ENCODE measurements at regions not wholly inside any gene's neighbourhood (a gene's known extent, or its start where the extent isn't known, plus 50 kb on each side); places are given as distances from the start of the nearest gene placed in this dataset.
"Not testable (repeated sequence)": the region's sequence is repeated elsewhere in the genome, so short reads cannot be mapped to it uniquely, and the experiment has no call there.

DNA sequence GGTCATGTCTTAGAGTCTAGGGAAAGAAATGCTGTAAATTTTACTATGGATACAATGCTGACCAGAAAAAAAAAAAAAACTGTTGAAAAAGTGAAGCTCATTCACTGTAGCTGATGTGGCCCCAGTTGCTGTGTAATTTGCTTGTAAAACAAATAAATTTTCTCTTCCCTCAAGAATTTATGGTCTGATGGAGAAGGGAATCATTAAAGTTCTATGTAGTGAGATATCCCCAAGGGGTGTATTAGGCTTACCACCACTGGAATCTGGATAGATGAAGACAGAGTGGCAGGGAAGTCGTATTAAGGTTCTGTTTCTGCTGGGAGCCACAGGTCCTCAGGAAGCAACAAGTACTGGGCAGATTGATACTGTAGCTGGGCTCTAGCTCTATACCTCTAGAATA, 860.0 kb downstream of the LTN1 start:
- DNase-seq (ENCODE audit: low read depth in 2 of 2): no peak

DNA sequence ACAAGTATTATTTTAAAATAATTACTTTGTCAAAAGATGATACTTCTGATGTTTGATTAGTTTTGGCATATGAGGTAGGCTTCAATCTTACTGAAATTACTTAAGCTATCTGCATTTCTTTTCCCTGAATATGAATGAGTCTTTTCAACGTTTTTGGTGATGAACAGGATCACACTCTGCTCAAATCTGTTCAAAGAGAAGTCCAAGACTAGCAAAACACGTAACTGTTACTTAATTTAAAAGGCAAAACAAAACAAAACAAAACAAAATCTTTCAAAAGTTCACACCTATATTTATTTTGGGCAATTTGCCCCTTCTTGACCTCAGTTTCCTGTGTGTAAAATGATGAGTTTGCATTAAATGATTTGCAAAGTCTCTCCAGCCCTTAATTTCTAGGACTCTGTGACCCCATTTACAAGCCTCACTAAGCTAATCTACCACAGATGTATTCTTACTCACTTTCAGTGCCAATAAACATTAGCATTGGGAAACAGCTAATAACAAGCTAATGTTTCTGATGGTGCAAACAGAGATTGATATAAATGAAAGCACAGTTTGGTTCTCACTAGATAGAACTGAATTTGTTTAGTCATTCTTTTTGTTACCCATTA, 865.4 kb downstream of the LTN1 start:
- DNase-seq (ENCODE audit: low read depth in 2 of 2): no peak

DNA sequence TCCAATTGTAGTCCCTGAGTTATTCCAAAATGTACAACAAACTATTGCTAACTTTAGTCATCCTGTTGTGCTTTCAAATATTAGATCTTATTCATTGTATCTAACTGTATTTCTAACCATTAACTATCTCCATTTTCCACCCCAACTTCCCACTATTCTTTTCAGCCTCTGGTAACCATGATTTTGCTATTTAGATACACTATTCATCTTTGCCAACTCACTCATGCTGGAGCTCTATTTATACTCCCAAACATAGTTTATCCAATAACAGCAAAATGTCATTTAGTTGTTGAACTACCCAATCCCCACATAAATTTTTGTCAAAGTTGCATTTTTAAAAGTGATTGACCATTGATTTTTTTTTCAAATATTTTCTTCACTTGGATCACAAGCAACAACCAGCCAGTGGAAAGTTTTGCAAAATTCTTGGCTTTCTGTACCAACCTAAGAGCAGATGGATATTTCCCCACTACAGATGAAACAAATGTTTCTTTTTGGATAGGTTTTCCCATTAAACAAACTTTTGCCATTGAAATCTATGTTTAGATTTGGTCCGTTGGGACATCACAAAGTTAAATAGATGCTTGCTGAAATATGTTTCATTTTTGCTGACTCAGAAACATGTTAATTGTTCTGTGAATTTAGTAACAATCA, 866.0 kb downstream of the LTN1 start:
- DNase-seq (ENCODE audit: low read depth in 2 of 2): no peak

DNA sequence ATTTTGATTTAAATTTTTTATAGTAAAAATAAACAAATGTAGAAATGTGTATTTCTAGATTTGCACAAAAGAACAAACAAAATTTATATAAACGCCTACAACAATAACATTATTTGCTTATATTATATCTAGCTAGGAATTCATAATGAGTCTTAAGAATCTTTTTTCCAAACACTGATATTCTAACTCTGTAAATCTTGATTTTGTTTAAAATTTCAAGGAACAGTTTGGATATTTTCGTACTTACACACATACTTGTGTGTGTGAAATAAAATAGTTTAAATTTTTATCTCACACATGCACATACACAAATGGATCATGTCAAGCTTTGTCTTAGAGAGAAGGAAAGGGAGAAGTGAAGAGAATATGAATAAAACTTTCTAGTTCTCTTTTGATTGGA, 868.1 kb downstream of the LTN1 start:
- DNase-seq (ENCODE audit: low read depth in 2 of 2): no peak

DNA sequence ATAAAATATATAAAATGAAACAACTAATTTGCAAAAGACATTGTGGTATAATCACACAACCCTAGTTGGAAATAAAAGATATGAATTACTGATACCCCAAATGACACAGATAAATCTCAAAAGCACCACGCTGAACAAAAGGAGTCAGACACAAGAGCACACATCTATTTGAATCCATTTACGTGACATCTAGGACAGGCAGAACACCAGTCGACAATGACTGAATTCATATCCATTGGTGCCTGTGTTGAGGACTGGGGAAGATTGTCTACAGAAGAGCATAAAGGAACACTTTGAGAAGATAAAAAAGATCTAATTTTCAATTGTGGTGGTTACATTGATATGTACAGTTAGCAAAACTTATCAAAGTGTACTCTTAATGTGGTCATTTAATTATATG, 874.1 kb downstream of the LTN1 start:
- DNase-seq (ENCODE audit: low read depth in 2 of 2): no peak

DNA sequence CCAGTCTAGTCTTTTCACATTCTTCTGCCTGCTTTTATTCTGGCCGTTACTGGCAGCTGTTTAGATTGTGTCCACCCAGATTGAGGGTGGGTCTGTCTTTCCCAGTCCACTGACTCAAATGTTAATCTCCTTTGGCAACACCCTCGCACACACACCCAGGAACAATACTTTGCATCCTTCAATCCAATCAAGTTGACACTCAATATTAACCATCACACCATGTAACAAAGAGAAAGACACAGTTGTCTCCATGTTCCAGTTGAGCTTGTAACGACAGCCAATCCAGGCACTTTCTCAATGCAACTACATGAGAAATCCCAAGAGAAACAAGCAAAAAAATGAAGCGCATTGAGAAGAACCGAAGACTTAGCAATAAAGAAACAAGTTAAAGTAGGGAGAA, 877.7 kb downstream of the LTN1 start:
- not testable (repeated sequence) for DNase-seq (ENCODE audit: low read depth in 2 of 2)

DNA sequence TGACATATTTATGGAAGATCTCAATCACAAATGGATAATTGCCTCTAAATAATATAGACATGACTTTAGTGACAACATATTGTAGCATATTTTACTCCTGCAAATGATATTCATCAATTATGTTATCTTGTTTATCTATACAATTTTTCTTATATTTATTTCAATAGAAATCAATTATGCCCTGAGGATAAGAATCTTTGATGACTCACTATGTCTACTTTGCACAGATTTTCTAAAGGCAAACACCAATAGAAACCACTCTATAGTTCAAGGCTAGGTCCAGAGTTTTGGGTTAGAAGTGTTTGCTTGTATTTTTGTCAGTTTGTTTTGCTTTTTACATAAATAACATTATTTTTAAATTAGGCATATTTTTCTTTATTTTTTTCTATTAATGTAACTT, 879.0 kb downstream of the LTN1 start:
- no peak for DNase-seq (ENCODE audit: low read depth in 2 of 2)

DNA sequence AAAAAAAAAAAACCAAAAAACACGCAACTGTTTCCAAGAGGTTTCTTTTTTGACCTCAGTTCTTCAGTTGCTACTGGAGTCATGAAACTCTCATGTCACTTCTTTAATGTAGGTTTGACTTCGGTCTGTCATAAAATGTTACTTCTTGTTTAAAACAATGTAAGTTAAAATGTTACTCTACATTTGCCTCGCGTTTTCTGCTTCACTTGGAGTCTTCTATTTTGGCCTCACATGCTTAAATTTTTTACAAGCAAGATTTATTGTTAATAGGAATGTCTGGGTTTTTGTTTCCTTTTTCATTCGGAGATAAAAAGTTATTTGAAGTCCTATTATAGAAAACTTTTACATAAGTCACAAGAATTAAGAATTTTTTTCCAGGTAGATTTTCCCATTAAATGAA, 880.2 kb downstream of the LTN1 start:
- no peak for DNase-seq (ENCODE audit: low read depth in 2 of 2)

DNA sequence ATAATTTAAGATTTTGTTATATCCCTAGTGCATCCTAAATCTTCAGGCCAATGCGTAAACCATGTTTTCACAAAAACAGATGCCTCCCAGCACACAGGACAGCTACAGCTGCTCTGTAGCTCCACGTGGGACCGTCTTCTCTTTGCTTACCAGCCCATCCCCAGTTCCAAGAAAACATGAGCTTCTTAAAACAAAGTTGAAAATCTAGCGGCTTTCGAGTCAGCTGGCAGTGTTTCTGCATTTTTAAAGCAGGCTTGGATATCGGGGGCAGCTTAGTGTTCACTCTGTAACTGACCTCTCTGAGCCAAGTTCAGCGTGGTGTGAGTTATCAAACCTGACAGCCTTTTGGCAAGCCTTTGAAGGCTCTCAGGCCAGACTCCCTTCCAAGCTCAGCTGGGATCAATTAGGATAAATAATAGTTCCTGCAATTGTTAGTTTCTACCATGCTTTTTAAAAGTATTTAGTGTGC, 881.5 kb downstream of the LTN1 start:
- DNase-seq (ENCODE audit: low read depth in 2 of 2): no peak

DNA sequence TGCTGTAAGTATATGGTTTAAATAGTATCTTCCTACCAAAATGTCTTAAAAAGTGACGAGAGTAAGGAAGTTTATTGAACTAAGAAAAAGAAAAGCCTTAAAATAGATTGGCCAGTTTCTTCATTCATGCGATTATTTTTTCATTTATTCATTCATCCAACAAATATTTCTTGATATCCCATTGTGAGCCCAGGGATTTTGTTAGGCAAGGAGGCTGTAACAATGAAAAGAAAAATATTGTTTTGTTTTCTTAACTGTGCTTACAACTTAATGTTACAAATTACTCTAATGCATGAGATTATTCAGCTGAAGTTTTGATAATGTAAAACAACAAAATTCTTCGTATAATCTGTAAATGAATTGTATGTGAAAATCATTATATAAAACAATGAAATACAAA, 882.0 kb downstream of the LTN1 start:
- no peak for DNase-seq (ENCODE audit: low read depth in 2 of 2)

DNA sequence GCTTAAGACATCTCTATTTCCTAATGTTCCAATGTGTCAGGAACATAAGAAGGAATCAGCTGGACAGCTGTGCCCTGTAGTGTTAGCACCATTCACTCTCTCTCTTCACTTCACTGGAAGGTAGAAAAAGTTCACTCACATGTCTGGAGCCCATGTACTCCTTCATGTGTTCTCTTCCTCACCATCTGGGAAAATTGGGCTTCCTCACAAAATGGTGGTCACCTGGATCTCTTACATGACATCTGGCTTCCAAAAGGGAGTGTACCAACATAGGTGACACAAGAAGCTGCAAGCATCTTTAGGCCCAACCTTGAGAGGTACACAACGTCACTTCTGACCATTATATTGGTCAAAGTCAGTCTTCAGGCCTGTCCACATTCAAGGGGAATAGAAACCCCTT, 882.6 kb downstream of the LTN1 start:
- DNase-seq (ENCODE audit: low read depth in 2 of 2): no peak

DNA sequence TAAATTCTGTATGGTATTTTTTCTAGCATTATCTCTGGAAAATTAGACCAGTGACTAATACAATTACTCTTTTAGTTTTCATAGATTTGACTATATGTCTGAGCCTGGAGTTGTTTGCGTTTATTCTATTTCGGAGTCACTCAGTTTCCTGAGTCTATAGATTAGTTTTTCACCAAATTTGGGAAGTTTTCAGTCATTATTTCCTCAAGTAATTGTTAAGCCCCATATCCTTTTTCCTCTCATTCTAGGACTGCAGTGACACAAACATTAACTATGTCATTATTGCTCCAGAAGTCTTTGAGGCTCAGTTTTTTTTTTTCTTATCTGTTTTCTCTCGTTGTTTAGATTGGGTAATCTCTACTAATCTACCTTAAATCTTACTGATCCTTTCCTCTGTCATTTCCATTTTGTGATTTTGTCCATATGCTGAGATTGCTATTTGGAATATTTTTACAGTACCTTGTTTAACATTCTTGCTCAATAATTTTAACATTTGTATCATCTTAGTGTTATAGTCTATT, 886.2 kb downstream of the LTN1 start:
- DNase-seq (ENCODE audit: low read depth in 2 of 2): no peak

DNA sequence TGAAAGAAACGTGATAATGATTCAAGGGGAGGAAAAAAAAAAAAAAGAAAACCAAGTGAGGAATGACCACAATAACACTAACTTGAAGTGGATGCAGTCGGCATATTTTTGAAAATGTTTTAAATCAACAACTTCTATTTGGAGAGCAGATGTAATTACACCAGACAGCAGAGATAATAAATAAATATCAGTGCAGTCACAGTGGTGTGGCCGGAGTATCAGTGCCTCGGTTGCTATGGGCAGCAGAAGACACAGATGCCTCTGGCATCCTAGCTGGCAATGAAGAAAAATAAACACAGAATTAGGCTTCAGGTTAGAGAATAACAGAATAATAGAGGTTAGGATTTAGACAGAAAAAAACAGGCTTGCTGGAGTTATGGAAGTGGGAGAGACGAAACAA, 888.3 kb downstream of the LTN1 start:
- no peak for DNase-seq (ENCODE audit: low read depth in 2 of 2)

DNA sequence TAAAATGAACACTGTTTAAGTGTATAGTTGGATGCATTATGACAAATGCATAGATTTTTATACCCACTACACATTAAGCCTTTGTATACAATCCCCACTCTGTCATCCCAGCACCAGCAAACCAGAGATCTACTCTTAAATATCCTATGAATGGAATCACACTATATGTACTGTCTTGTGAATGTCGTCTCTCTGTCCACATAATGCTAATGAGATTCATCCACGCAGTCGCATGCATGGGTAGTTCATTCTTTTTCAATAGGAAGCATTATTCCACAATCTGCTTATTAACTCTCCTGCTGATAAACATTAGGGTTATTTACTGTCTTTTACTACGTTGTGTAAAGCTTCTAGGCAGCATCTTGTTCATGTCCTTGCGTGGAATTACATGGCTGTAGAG, 892.3 kb downstream of the LTN1 start:
- no peak for DNase-seq (ENCODE audit: low read depth in 2 of 2)

DNA sequence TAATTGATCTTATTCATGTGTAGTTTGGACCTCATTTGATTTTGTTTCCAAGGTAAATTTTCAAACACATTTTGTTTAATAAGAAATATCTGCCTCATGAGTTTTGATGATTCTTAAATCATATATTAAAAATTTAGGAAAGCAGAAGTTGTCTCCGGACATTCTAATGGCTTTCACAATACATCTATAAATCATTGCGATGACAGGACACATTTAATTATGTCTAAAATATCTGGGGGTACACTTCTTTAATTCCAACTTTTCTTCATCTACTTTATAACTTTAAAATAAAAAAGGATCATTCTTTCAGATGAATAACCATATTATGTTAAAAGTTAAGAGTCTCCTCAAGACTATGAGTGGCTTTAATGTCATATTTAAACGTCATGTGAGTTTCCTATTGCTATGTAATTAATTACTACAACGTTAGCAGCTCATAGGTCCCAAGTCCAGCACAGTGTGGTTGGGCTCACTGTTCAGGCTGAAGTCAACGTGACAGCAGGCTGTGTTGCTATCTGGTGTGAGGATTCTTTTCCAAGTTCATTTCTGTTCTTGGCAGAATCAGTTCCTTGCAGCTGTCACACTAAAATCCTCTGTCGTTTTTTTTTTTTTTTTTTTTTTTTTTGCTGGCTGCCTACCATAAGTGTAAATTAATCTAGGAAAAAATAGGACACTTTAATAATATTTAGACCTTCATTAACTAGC, 893.5 kb downstream of the LTN1 start:
- DNase-seq (ENCODE audit: low read depth in 2 of 2): no peak

DNA sequence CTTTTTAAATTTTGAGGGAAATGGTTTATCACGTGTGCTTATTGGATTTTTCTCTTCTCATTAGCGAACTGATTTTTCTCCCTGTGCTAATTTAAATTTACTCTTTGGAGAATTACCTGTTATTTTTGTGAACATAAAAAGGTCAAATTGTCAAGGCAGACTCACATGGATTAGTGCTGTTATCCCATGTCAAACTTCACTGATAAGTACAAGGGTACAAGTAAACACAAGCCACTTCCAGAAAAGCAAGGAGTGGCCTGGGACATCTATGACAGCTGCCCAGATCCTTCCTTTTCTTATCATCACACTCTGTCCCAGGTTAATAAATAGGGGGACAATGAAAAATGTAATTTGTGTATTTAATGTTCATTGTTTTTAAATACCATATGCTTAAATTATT, 901.2 kb downstream of the LTN1 start:
- no peak for DNase-seq (ENCODE audit: low read depth in 2 of 2)

DNA sequence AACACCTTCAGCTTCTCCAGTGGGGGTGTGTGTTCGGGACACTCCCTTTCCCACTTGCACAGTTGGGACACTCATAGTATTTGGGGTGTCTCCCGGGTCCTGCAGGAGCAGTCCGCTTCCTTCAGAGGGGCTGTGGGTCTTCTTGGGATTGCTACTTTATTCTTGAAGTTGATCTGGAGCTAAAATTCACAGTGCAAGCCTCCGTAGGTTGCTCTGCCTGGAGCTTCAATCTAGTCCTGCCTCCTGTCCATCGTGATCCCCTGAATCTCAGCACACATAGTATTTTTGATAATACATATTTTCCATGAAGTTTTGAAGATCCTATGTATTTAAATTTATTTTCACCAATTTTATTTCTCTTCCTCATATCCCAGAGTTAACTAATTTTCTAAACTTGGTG, 902.1 kb downstream of the LTN1 start:
- no peak for DNase-seq (ENCODE audit: low read depth in 2 of 2)

DNA sequence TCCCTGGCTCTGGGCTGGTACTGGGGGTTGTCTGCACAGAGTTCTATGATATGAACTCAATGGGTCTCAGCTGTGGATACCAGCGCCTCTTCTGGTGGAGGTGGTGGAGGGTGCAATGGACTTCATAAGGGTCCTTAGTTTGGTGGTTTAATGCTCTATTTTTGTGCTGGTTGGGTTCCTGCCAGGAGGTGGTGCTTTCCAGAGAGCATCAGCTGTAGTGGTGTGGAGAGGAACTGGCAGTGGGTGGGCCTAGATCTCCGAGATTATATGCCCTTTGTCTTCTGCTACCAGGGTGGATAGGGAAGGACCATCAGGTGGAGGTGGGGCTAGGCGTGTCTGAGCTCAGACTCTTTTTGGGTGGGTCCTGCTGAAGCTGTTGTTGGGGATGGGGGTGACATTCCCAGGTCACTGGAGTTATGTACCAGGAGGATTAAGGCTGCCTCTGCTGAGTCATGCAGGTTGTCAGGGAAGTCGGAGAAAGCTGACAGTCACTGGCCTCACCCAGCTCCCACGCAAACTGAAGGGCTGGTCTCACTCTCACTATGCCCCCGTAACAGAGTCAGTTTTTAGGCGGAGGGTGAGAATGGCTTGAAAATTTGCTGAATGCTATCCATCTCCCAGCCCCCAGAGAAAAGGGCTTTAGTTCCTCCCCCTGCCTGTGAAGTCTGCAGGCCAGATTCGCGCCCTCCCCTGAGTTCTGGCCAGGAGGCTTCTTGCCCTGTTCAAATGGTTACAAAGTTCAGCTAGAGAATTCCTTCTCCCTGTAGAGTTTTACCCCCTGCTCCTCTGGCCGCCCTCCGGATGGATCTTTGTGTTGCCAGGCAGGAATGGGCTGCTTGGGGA, 902.9 kb downstream of the LTN1 start:
- no peak for DNase-seq (ENCODE audit: low read depth in 2 of 2)

DNA sequence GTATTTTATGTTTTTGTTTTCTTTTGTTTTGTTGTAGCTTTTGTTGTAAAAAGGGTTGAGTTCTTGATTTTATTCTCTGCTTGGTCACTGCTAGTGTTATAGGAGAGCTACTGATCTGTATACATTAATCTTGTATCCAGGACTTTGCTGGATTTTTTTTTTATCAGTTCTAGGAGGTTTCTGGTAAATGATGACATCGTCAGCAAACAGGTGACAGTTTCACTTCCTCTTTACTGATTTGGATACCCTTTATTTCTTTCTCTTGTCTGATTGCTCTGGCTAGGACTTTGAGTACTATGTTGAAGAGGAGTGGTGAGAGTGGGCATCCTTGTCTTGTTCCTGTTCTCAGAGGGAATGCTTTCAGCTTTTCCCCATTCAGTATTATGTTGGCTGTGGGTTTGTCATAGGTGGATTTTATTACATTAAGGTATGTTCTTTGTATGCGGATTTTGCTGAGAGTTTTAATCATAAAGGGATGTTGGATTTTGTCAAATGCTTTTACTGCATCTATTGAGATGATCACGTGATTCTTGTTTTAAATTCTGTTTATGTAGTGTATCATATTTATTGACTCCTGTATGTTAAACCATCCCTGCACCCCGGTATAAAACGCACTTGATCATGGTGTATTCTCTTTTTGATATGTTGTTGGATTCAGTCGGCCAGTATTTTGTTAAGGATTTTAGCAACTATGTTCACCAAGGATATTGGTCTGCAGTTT, 905.7 kb downstream of the LTN1 start:
- DNase-seq (ENCODE audit: low read depth in 2 of 2): no peak

DNA sequence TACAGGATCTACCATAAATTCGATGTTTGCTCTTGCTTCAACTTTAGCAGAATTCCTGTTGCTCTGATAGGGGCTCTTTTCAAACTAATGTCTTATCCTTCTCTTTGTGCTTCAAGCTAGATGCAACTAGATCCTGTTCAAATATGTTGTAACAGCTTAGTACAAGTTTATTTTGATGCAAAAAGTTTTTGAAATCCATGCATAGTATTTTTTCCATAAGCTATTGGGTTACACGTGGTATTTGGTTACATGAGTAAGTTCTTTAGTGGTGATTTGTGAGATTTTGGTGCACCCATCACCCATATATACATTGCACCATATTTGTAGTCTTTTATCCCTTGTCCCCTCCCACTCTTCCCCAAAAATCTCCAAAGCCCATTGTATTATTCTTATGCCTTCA, 907.7 kb downstream of the LTN1 start:
- DNase-seq (ENCODE audit: low read depth in 2 of 2): no peak

DNA sequence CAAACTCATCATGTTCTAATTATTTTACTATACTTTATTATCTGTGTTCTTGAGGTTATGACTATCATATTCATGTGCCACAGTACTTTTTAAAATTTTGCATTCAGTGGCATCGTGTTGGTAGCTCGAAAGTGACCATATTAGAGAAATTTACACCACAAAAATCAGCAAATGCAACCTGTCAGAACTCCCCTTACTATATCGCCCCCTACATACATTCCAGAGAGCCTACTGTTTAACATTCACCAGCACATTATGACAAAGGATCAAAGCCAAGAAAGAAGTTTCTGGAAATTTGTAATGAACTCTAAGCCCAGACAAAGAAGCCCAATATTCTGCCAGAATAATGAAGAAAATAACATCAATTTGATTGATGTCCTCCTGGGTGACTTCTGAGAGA, 909.3 kb downstream of the LTN1 start:
- DNase-seq (ENCODE audit: low read depth in 2 of 2): no peak

DNA sequence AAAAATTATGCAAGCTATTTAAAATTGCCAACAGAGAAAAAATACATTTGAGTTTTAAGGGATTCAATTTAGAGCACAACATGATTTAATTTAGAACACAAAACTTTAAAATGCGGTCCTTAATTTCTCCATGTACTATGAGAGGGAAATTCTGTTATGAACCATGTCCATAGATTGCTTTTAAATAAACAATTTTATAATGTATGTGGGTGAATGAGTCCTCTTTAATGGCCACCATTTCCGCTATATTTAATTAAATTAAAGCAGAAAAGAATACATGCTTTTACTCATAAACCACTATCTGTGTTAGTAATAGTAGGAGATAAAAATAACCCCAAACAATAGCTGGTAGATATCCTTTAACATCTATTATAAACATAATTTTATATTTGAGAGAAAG, 914.6 kb downstream of the LTN1 start:
- no peak for DNase-seq (ENCODE audit: low read depth in 2 of 2)
